Panc1 (cell line): ENCODE measurements at regions not wholly inside any gene's neighbourhood (a gene's known extent, or its start where the extent isn't known, plus 50 kb on each side); places are given as distances from the start of the nearest gene placed in this dataset.

Source experiments
- ATAC-seq: fragments of 200-7000 bp; cut with Tn5 transposase; 2 replicates; pipeline ENCODE4 v1.9.1; 2020; ENCODE audit warnings: mild to moderate bottlenecking, moderate library complexity
- BruUV-seq: library from RNA; stranded (reverse); fragments of 400-500 nt; replicated peaks from 2 replicates; lab custom pipeline; 2021; lab: Mats Ljungman, UMichigan
- CTCF ChIA-PET: fragments of 300-600 bp; sonication (Branson Sonifier 250); formaldehyde crosslinking; loops from one replicate; lab custom pipeline; 2022; ENCODE audit warnings: antibody characterized with exemption; lab: Charles Lee
- POLR2A ChIA-PET: fragments of 300-600 bp; sonication (Branson Sonifier 250); formaldehyde crosslinking; loops from one replicate; lab custom pipeline; 2022; ENCODE audit warnings: antibody characterized with exemption; lab: Charles Lee
- DNase-seq: peaks from one replicate; pipeline ENCODE4 v3.0.0-alpha.2; 2010; ENCODE audit warnings: low read depth, low spot score
- H3K27ac ChIP-seq: 2 replicates; pipeline ENCODE4 v1.5.1; 2011; ENCODE audit warnings: mild to moderate bottlenecking, low read length, inconsistent platforms
- H3K27me3 ChIP-seq: fragments of 200-500 bp; sonication (Bioruptor generic); 2 replicates; pipeline ENCODE4 v1.6.0; 2014; ENCODE audit warnings: low read length, inconsistent platforms; ENCODE audit not compliant: control insufficient read depth, insufficient read depth
- H3K36me3 ChIP-seq: fragments of 200-500 bp; sonication (Bioruptor generic); 2 replicates; pipeline ENCODE4 v1.5.1; 2014; ENCODE audit warnings: inconsistent platforms, mild to moderate bottlenecking, low read length, moderate library complexity; ENCODE audit not compliant: control insufficient read depth, insufficient read depth
- H3K4me1 ChIP-seq: 2 replicates; pipeline ENCODE4 v1.5.1; 2011; ENCODE audit warnings: inconsistent platforms, mild to moderate bottlenecking, low read length, moderate library complexity; ENCODE audit not compliant: control insufficient read depth, insufficient read depth
- H3K4me3 ChIP-seq, 2 experiments: 2 replicates each; pipeline ENCODE4 v1.5.1; 2011 to 2012; ENCODE audit warnings: low read depth in 2 of 2, low read length in 2 of 2, mild to moderate bottlenecking in 2 of 2, inconsistent platforms in 1 of 2, moderate library complexity in 1 of 2
- H3K9me3 ChIP-seq: fragments of 200-500 bp; sonication (Bioruptor generic); 2 replicates; pipeline ENCODE4 v1.5.1; 2014; ENCODE audit warnings: low read depth, mild to moderate bottlenecking, inconsistent platforms, low read length, moderate library complexity; ENCODE audit not compliant: control insufficient read depth, insufficient read depth
- POLR2AphosphoS5 ChIP-seq: IDR thresholded peaks from 2 replicates; pipeline ENCODE4 v1.6.1; 2012; ENCODE audit warnings: mild to moderate bottlenecking, low read depth, low read length, moderate library complexity
- SIN3A ChIP-seq: IDR thresholded peaks from 2 replicates; pipeline ENCODE4 v1.6.1; 2012; ENCODE audit warnings: low read depth, mild to moderate bottlenecking, low read length, moderate library complexity, borderline replicate concordance; ENCODE audit not compliant: insufficient read depth
- TCF7L2 ChIP-seq: IDR thresholded peaks from 2 replicates; pipeline ENCODE4 v1.6.1; 2011; ENCODE audit warnings: mild to moderate bottlenecking, low read depth, low read length, inconsistent platforms
- in situ Hi-C: cut with HindIII; loops from 2 replicates; pipeline ENCODE4 v1.10.0; 2016; ENCODE audit warnings: low sequenced_read_pairs, low pct_unique_long_range_greater_than_20kb
- intact Hi-C: fragments of 100-400 bp; cut with micrococcal nuclease; formaldehyde crosslinking; loops from one replicate; pipeline ENCODE4 v1.10.0; 2022; ENCODE audit not compliant: unreplicated experiment
- TF ChIP-seq, protein P1 (sequence below): fragments of 450-650 bp; IDR thresholded peaks from 2 replicates; pipeline ENCODE4 v1.5.1; 2017; ENCODE audit warnings: mild to moderate bottlenecking
- TF ChIP-seq, protein P2 (sequence below), 2 experiments: IDR thresholded peaks; 2 replicates each; pipeline ENCODE4 v1.6.1; 2011 to 2012; ENCODE audit warnings: low read depth in 2 of 2, control low read depth in 1 of 2, low read length in 1 of 2, mild to moderate bottlenecking in 1 of 2, moderate library complexity in 1 of 2; ENCODE audit not compliant: insufficient read depth in 1 of 2

DNA sequence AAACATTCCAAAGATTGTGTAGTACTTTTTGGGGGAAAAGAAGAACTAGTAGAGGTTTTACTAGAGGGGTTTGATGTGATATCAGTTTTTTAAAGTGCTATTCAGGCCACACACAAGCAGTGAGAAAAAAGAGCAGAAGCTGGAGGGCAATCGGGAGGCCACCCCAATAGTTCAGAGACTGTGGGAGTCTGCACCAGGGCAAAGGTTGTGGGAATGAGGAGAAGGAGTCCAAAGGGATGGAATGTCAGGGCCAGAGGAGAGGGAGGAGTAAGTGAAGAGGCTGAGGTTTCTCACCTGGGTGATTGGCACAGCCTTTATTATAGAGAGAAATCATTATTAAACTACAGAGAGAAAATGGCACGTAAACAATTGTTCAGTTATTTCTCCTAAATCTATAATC is 134.9 kb upstream of the RAD23B start:
- Histone ChIP-seq H3K36me3 (no peaks in the 10 kb centered on the region), H3K4me3 (no peak overlapping the region), H3K9me3 (no peaks in the 10 kb centered on the region), H3K4me1 (no peaks in the 10 kb centered on the region), H3K27me3 (no peaks in the 10 kb centered on the region), H3K27ac (no peak overlapping the region)
- TF ChIP-seq, protein P1, sequence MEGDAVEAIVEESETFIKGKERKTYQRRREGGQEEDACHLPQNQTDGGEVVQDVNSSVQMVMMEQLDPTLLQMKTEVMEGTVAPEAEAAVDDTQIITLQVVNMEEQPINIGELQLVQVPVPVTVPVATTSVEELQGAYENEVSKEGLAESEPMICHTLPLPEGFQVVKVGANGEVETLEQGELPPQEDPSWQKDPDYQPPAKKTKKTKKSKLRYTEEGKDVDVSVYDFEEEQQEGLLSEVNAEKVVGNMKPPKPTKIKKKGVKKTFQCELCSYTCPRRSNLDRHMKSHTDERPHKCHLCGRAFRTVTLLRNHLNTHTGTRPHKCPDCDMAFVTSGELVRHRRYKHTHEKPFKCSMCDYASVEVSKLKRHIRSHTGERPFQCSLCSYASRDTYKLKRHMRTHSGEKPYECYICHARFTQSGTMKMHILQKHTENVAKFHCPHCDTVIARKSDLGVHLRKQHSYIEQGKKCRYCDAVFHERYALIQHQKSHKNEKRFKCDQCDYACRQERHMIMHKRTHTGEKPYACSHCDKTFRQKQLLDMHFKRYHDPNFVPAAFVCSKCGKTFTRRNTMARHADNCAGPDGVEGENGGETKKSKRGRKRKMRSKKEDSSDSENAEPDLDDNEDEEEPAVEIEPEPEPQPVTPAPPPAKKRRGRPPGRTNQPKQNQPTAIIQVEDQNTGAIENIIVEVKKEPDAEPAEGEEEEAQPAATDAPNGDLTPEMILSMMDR: no peak
- TF ChIP-seq, protein P2, sequence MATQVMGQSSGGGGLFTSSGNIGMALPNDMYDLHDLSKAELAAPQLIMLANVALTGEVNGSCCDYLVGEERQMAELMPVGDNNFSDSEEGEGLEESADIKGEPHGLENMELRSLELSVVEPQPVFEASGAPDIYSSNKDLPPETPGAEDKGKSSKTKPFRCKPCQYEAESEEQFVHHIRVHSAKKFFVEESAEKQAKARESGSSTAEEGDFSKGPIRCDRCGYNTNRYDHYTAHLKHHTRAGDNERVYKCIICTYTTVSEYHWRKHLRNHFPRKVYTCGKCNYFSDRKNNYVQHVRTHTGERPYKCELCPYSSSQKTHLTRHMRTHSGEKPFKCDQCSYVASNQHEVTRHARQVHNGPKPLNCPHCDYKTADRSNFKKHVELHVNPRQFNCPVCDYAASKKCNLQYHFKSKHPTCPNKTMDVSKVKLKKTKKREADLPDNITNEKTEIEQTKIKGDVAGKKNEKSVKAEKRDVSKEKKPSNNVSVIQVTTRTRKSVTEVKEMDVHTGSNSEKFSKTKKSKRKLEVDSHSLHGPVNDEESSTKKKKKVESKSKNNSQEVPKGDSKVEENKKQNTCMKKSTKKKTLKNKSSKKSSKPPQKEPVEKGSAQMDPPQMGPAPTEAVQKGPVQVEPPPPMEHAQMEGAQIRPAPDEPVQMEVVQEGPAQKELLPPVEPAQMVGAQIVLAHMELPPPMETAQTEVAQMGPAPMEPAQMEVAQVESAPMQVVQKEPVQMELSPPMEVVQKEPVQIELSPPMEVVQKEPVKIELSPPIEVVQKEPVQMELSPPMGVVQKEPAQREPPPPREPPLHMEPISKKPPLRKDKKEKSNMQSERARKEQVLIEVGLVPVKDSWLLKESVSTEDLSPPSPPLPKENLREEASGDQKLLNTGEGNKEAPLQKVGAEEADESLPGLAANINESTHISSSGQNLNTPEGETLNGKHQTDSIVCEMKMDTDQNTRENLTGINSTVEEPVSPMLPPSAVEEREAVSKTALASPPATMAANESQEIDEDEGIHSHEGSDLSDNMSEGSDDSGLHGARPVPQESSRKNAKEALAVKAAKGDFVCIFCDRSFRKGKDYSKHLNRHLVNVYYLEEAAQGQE (IDR thresholded peaks at IDR 0.05; ENCODE audit: insufficient read depth in 1 of 2, low read depth in 2 of 2, low read length in 1 of 2): no peak
- no peak for TF ChIP-seq SIN3A
- no peak for TF ChIP-seq POLR2AphosphoS5
- TF ChIP-seq TCF7L2: no peak
- no TSS peak for BruUV-seq
- CTCF ChIA-PET: no interaction called here
- POLR2A ChIA-PET: no interaction called here
- DNase-seq (no peak), ATAC-seq (no peak)
- intact Hi-C loops (no loop called here), in situ Hi-C loops (no loop called here)

DNA sequence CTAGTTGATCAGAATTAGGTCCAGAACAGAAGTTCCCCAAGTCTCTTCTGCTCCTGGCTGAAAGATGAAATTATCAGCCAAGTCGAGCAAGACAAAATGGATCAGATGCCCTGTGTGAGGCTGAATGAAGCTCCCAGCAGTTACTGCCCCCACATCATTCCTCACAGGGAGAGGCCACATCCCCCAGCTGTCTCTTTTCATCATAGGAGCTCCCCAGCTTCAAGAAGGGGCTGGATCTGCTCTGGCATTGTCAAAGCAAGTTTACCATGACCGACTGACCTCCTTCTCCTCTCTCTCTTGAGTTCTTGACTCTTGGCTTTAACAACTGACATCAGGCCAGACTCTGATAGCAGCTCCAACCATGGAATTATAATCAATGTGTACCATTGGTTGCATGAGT is 133.3 kb upstream of the RAD23B start:
- ChIA-PET CTCF (no interaction called here), POLR2A (no interaction called here)
- DNase-seq (no peak), ATAC-seq (no peak)
- Histone ChIP-seq H3K4me1 (no peaks in the 10 kb centered on the region), H3K36me3 (no peaks in the 10 kb centered on the region), H3K27ac (no peak overlapping the region), H3K9me3 (no peaks in the 10 kb centered on the region), H3K4me3 (no peak overlapping the region), H3K27me3 (no peaks in the 10 kb centered on the region)
- in situ Hi-C loops (no loop called here), intact Hi-C loops (no loop called here)
- BruUV-seq: no TSS peak
- TF ChIP-seq SIN3A (no peak), POLR2AphosphoS5 (no peak), TCF7L2 (no peak)
- TF ChIP-seq, protein P1: no peak
- TF ChIP-seq, protein P2 (IDR thresholded peaks at IDR 0.05; ENCODE audit: insufficient read depth in 1 of 2, low read depth in 2 of 2, low read length in 1 of 2): no peak
